SU-DHL-6 (cell line): ENCODE measurements at regions not wholly inside any gene's neighbourhood (a gene's known extent, or its start where the extent isn't known, plus 50 kb on each side); places are given as distances from the start of the nearest gene placed in this dataset.

Experiments used
- EZH2phosphoT487 ChIP-seq: fragments of 200-600 bp; sonication (generic), shearing (Covaris generic); conservative IDR thresholded peaks from 2 replicates; pipeline ENCODE4 v1.6.1; 2018; ENCODE audit warnings: mild to moderate bottlenecking, antibody characterized with exemption, low read length, moderate library complexity, mixed read lengths
- TF ChIP-seq, protein P1 (sequence below): fragments of 200-600 bp; sonication (generic); IDR thresholded peaks from one replicate; pipeline ENCODE4 v1.5.1; 2017; ENCODE audit warnings: antibody characterized with exemption, mild to moderate bottlenecking, low read length, moderate library complexity; ENCODE audit not compliant: insufficient read depth, poor library complexity, severe bottlenecking

DNA sequence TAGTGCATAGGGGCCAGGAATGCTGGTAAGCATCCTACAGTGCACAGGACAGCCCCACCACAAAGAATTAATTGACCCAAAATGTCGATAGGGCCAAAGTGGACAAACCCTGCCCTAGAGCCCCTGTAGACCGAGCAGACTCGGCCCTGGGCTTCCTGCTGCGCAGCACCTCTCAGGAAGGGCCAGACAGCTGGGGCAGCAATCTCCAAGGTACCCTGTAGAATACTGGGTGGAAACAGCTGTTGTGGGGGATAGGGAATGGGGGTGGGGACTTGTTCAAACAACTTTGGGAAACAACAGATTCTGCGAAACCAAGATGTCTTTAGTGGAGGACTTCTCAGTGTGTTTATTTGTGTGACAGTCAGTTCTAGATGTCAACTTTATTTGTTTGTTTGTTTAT is 67.1 kb downstream of the MRPL46 start:
- TF ChIP-seq, protein P1, sequence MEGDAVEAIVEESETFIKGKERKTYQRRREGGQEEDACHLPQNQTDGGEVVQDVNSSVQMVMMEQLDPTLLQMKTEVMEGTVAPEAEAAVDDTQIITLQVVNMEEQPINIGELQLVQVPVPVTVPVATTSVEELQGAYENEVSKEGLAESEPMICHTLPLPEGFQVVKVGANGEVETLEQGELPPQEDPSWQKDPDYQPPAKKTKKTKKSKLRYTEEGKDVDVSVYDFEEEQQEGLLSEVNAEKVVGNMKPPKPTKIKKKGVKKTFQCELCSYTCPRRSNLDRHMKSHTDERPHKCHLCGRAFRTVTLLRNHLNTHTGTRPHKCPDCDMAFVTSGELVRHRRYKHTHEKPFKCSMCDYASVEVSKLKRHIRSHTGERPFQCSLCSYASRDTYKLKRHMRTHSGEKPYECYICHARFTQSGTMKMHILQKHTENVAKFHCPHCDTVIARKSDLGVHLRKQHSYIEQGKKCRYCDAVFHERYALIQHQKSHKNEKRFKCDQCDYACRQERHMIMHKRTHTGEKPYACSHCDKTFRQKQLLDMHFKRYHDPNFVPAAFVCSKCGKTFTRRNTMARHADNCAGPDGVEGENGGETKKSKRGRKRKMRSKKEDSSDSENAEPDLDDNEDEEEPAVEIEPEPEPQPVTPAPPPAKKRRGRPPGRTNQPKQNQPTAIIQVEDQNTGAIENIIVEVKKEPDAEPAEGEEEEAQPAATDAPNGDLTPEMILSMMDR = no peak
- TF ChIP-seq EZH2phosphoT487 = no peak
